Mesendoderm (in vitro differentiated cells): ENCODE measurements at regions not wholly inside any gene's neighbourhood (a gene's known extent, or its start where the extent isn't known, plus 50 kb on each side); places are given as distances from the start of the nearest gene placed in this dataset.

Experiments used
- DNase-seq: peaks from one replicate; pipeline ENCODE4 v3.0.0; 2013
- H2AK5ac ChIP-seq: 2 replicates; pipeline ENCODE4 v1.6.1; 2013; ENCODE audit warnings: low read length, inconsistent platforms
- H2BK120ac ChIP-seq: 2 replicates; pipeline ENCODE4 v1.6.1; 2013; ENCODE audit warnings: low read depth, mild to moderate bottlenecking, low read length, moderate library complexity, mixed read lengths
- H2BK15ac ChIP-seq: replicated peaks from 2 replicates; pipeline ENCODE4 v1.6.1; 2013; ENCODE audit warnings: low read depth, mild to moderate bottlenecking, moderate library complexity
- H2BK5ac ChIP-seq: 2 replicates; pipeline ENCODE4 v1.6.1; 2013; ENCODE audit warnings: low read length, inconsistent platforms
- H3K18ac ChIP-seq: 2 replicates; pipeline ENCODE4 v1.6.1; 2013; ENCODE audit warnings: mild to moderate bottlenecking, low read length, mixed read lengths
- H3K23ac ChIP-seq: one replicate; pipeline ENCODE4 v1.6.1; 2013; ENCODE audit warnings: low read length
- H3K27ac ChIP-seq: 2 replicates; pipeline ENCODE4 v1.5.1; 2013; ENCODE audit warnings: low read depth, mild to moderate bottlenecking, inconsistent platforms, low read length, moderate library complexity
- H3K27me3 ChIP-seq: 2 replicates; pipeline ENCODE4 v1.6.1; 2013; ENCODE audit warnings: low read length, control low read depth, mild to moderate bottlenecking, inconsistent platforms; ENCODE audit not compliant: insufficient read depth, poor library complexity
- H3K36me3 ChIP-seq: 2 replicates; pipeline ENCODE4 v1.6.1; 2013; ENCODE audit warnings: low read length, inconsistent platforms; ENCODE audit not compliant: control insufficient read depth, insufficient read depth
- H3K4ac ChIP-seq: one replicate; pipeline ENCODE4 v1.6.1; 2013; ENCODE audit warnings: low read depth, mild to moderate bottlenecking, low read length, moderate library complexity
- H3K4me1 ChIP-seq: 2 replicates; pipeline ENCODE4 v1.6.1; 2013; ENCODE audit warnings: low read depth, low read length, inconsistent platforms; ENCODE audit not compliant: control insufficient read depth
- H3K4me2 ChIP-seq: 2 replicates; pipeline ENCODE4 v1.6.1; 2013; ENCODE audit warnings: low read length
- H3K4me3 ChIP-seq: 2 replicates; pipeline ENCODE4 v1.5.1; 2013; ENCODE audit warnings: mild to moderate bottlenecking, low read length
- H3K56ac ChIP-seq: one replicate; pipeline ENCODE4 v1.6.1; 2013; ENCODE audit warnings: low read length
- H3K79me1 ChIP-seq: 2 replicates; pipeline ENCODE4 v1.6.1; 2013; ENCODE audit warnings: low read length, inconsistent platforms
- H3K79me2 ChIP-seq: 2 replicates; pipeline ENCODE4 v1.6.1; 2013; ENCODE audit warnings: mild to moderate bottlenecking, low read length; ENCODE audit not compliant: control insufficient read depth, insufficient read depth
- H3K9ac ChIP-seq: 2 replicates; pipeline ENCODE4 v1.6.1; 2013; ENCODE audit warnings: low read length, inconsistent platforms
- H4K5ac ChIP-seq: one replicate; pipeline ENCODE4 v1.6.1; 2013; ENCODE audit warnings: low read length
- H4K8ac ChIP-seq: one replicate; pipeline ENCODE4 v1.6.1; 2013; ENCODE audit warnings: low read depth, mild to moderate bottlenecking, control low read depth, low read length, moderate library complexity
- WGBS: extraction: QIAGEN DNeasy Blood & Tissue Kit; methylation state at CpG from one replicate; pipeline ENCODE4 v1.1.7; 2013; ENCODE audit warnings: low lambda C conversion rate, missing lambda C conversion rate; ENCODE audit not compliant: insufficient coverage; ENCODE audit errors: extremely low coverage; 5-methylcytosine and 5-hydroxymethylcytosine counted together

GRCh38 chr12:94832780-94833681 lies 170.5 kb downstream of the NDUFA12 start:
- no CpG with 5 or more reads among the region's 15 CpGs for WGBS
- Histone ChIP-seq H3K4me1 (peaks cover 2% of the 10 kb centered on the region), H3K36me3 (no peaks in the 10 kb centered on the region), H4K5ac (no peak overlapping the region), H3K79me2 (no peaks in the 10 kb centered on the region), H2BK120ac (no peak overlapping the region), H3K23ac (no peak overlapping the region), H3K4ac (no peak overlapping the region), H2AK5ac (no peak overlapping the region), H3K9ac (peak overlapping the region; percentile 20), H4K8ac (no peak overlapping the region), H2BK15ac (no peak overlapping the region), H3K27ac (no peak overlapping the region), H3K4me2 (no peak overlapping the region), H2BK5ac (no peak overlapping the region), H3K4me3 (no peak overlapping the region), H3K27me3 (no peaks in the 10 kb centered on the region), H3K79me1 (no peaks in the 10 kb centered on the region), H3K18ac (no peak overlapping the region), H3K56ac (peak overlapping the region; percentile 65)
- peak; percentile 88 for DNase-seq

DNA sequence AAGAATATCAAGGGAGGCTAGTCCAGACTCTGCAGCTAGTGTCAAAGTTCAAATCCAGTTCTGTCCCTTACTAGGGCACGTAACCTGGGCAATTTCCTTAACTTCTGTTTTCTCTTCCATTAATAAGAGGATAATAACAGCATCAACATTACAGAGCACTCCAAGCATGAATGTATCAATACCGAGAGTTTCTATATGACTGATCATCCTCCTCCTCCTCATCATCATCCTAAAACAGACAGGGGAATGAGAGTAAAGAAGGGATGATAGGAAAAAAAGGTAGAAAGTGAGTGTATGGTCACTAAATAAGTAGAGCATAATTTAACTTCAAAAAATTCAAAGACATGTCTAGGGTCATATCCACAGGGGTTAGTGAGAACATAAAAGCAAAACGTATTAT lies 171.4 kb downstream of the NDUFA12 start:
- H2BK15ac ChIP-seq, result no peak overlapping the region
- no peak overlapping the region for H3K18ac ChIP-seq
- H3K79me1 ChIP-seq, result no peaks in the 10 kb centered on the region
- no peak overlapping the region for H4K8ac ChIP-seq
- no peaks in the 10 kb centered on the region for H3K36me3 ChIP-seq
- no peak overlapping the region for H4K5ac ChIP-seq
- H3K23ac ChIP-seq, result no peak overlapping the region
- no peaks in the 10 kb centered on the region for H3K79me2 ChIP-seq
- no peak overlapping the region for H3K56ac ChIP-seq
- WGBS, result no CpG with 5 or more reads among the region's 3 CpGs
- H3K4me1 ChIP-seq, result peaks cover 2% of the 10 kb centered on the region
- no peak overlapping the region for H2BK5ac ChIP-seq
- H3K27ac ChIP-seq, result no peak overlapping the region
- no peak overlapping the region for H3K4me2 ChIP-seq
- no peak overlapping the region for H2AK5ac ChIP-seq
- H3K4me3 ChIP-seq, result no peak overlapping the region
- H3K4ac ChIP-seq, result no peak overlapping the region
- DNase-seq, result no peak
- no peaks in the 10 kb centered on the region for H3K27me3 ChIP-seq
- no peak overlapping the region for H2BK120ac ChIP-seq
- no peak overlapping the region for H3K9ac ChIP-seq

- Histone ChIP-seq H3K36me3 (no peaks in the 10 kb centered on the region), H2BK120ac (no peak overlapping the region), H3K23ac (no peak overlapping the region), H3K18ac (no peak overlapping the region), H2BK5ac (no peak overlapping the region), H3K9ac (no peak overlapping the region), H2BK15ac (no peak overlapping the region), H4K8ac (no peak overlapping the region), H3K27ac (no peak overlapping the region), H3K4me2 (no peak overlapping the region), H4K5ac (no peak overlapping the region), H3K56ac (no peak overlapping the region), H3K79me1 (no peaks in the 10 kb centered on the region), H3K79me2 (no peaks in the 10 kb centered on the region), H3K4me3 (no peak overlapping the region), H3K4ac (no peak overlapping the region), H3K4me1 (peaks cover 2% of the 10 kb centered on the region), H3K27me3 (no peaks in the 10 kb centered on the region), H2AK5ac (no peak overlapping the region)
- WGBS, result no CpG with 5 or more reads among the region's 9 CpGs
- DNase-seq, result no peak
Observed at GRCh38 chr12:94831081-94831751, 172.3 kb downstream of the NDUFA12 start.

GRCh38 chr12:94829552-94829951 lies 173.9 kb downstream of the NDUFA12 start:
- H3K4me1 ChIP-seq, result peaks cover 2% of the 10 kb centered on the region
- H3K36me3 ChIP-seq, result no peaks in the 10 kb centered on the region
- no peak overlapping the region for H3K9ac ChIP-seq
- H4K8ac ChIP-seq, result no peak overlapping the region
- H3K4me2 ChIP-seq, result no peak overlapping the region
- no CpG with 5 or more reads among the region's 1 CpG for WGBS
- no peak for DNase-seq
- H2BK15ac ChIP-seq, result no peak overlapping the region
- no peaks in the 10 kb centered on the region for H3K79me2 ChIP-seq
- no peak overlapping the region for H2AK5ac ChIP-seq
- H2BK5ac ChIP-seq, result no peak overlapping the region
- no peak overlapping the region for H4K5ac ChIP-seq
- H3K4me3 ChIP-seq, result no peak overlapping the region
- no peak overlapping the region for H3K23ac ChIP-seq
- H3K56ac ChIP-seq, result no peak overlapping the region
- H3K18ac ChIP-seq, result no peak overlapping the region
- no peak overlapping the region for H2BK120ac ChIP-seq
- H3K27me3 ChIP-seq, result no peaks in the 10 kb centered on the region
- H3K79me1 ChIP-seq, result no peaks in the 10 kb centered on the region
- H3K4ac ChIP-seq, result no peak overlapping the region
- H3K27ac ChIP-seq, result no peak overlapping the region

- H2BK120ac ChIP-seq, result no peak overlapping the region
- no peak overlapping the region for H3K18ac ChIP-seq
- no peak overlapping the region for H3K4me2 ChIP-seq
- no peak overlapping the region for H3K56ac ChIP-seq
- no peak overlapping the region for H3K4ac ChIP-seq
- H3K9ac ChIP-seq, result no peak overlapping the region
- no peak overlapping the region for H4K5ac ChIP-seq
- H3K27me3 ChIP-seq, result no peaks in the 10 kb centered on the region
- H3K27ac ChIP-seq, result no peak overlapping the region
- no peak overlapping the region for H2BK15ac ChIP-seq
- no CpG with 5 or more reads among the region's 5 CpGs for WGBS
- H3K4me1 ChIP-seq, result no peaks in the 10 kb centered on the region
- H2BK5ac ChIP-seq, result no peak overlapping the region
- no peaks in the 10 kb centered on the region for H3K79me1 ChIP-seq
- no peaks in the 10 kb centered on the region for H3K79me2 ChIP-seq
- no peaks in the 10 kb centered on the region for H3K36me3 ChIP-seq
- no peak for DNase-seq
- no peak overlapping the region for H4K8ac ChIP-seq
- no peak overlapping the region for H3K4me3 ChIP-seq
- H3K23ac ChIP-seq, result no peak overlapping the region
- no peak overlapping the region for H2AK5ac ChIP-seq
Observed at GRCh38 chr12:94819011-94819410, 168.7 kb upstream of the TMCC3 start.
